ENCODE measurements at regions not wholly inside any gene's neighbourhood (a gene's known extent, or its start where the extent isn't known, plus 50 kb on each side); places are given as distances from the start of the nearest gene placed in this dataset.

DNA sequence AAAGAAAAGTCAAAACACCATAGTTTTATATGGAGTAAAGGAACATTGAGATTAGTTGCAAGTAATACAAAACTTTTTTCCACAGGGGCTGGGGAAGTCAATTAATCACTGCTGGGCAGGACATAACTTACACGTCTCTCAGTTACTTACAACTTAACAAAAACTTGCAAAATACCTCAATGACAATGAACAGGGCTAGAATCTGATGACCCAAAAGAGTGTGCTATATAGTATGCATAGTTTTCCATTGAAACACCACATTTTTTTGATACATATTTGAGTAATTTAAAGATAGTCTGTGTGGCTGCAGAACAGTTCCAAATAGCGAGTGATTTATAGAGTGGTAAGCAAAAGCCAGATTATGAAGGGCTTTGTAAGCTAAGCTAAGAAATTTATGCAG is 172.3 kb upstream of the TRPC5 start (continued):
- TF ChIP-seq, protein P1, sequence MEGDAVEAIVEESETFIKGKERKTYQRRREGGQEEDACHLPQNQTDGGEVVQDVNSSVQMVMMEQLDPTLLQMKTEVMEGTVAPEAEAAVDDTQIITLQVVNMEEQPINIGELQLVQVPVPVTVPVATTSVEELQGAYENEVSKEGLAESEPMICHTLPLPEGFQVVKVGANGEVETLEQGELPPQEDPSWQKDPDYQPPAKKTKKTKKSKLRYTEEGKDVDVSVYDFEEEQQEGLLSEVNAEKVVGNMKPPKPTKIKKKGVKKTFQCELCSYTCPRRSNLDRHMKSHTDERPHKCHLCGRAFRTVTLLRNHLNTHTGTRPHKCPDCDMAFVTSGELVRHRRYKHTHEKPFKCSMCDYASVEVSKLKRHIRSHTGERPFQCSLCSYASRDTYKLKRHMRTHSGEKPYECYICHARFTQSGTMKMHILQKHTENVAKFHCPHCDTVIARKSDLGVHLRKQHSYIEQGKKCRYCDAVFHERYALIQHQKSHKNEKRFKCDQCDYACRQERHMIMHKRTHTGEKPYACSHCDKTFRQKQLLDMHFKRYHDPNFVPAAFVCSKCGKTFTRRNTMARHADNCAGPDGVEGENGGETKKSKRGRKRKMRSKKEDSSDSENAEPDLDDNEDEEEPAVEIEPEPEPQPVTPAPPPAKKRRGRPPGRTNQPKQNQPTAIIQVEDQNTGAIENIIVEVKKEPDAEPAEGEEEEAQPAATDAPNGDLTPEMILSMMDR (IDR thresholded peaks at IDR 0.05; ENCODE audit: control extremely low read depth in 1 of 3, insufficient read depth in 1 of 3, low read depth in 1 of 3, low read length in 3 of 3) = no peak
- TF ChIP-seq ZNF274 (IDR thresholded peaks at IDR 0.05; ENCODE audit: borderline replicate concordance, extremely low read depth, low read length) = no peak
- no peak for TF ChIP-seq FOSL1 (IDR thresholded peaks at IDR 0.05; ENCODE audit: insufficient read depth, low read depth, low read length)
- no peak for TF ChIP-seq RFX5 (IDR thresholded peaks at IDR 0.05; ENCODE audit: borderline replicate concordance, low read depth, low read length)
